Ovary (tissue), 7 donors: ENCODE measurements at regions not wholly inside any gene's neighbourhood (a gene's known extent, or its start where the extent isn't known, plus 50 kb on each side); places are given as distances from the start of the nearest gene placed in this dataset.

ENCODE experiments used
- DNase-seq, 5 donors: peaks; one replicate each; pipeline ENCODE4 v3.0.0-alpha.2; 2019 to 2020
- H3K27ac ChIP-seq, 2 donors: fragments of 200-600 bp; one replicate each; pipeline versions ENCODE4 v1.5.1 to v1.8.0; 2019 to 2022
- H3K27me3 ChIP-seq: fragments of 200-600 bp; one replicate; pipeline ENCODE4 v1.8.0; 2022
- H3K36me3 ChIP-seq: fragments of 200-600 bp; sonication (generic); one replicate; pipeline ENCODE4 v1.5.1; 2019
- H3K4me1 ChIP-seq: one replicate; pipeline ENCODE4 v1.8.1; 2013; ENCODE audit warnings: mild to moderate bottlenecking, moderate library complexity; ENCODE audit not compliant: insufficient read depth
- H3K4me3 ChIP-seq: fragments of 200-600 bp; sonication (generic); one replicate; pipeline ENCODE4 v1.5.1; 2017
- H3K9me3 ChIP-seq, 2 donors: fragments of 200-600 bp in 1 of 2; sonication (generic) in 1 of 2; one replicate each; pipeline versions ENCODE4 v1.5.1 to v1.8.1; 2013 to 2019; ENCODE audit warnings: mild to moderate bottlenecking in 1 of 2, moderate library complexity in 1 of 2
- EP300 ChIP-seq: sonication (generic); formaldehyde crosslinking; IDR thresholded peaks from one replicate; pipeline ENCODE4 v1.6.1; 2017; ENCODE audit warnings: antibody characterized with exemption
- POLR2A ChIP-seq: fragments of 450-650 bp; IDR thresholded peaks from one replicate; pipeline ENCODE4 v1.6.1; 2017; ENCODE audit warnings: antibody characterized with exemption, mild to moderate bottlenecking, moderate library complexity
- WGBS, 3 donors: extraction: QIAGEN DNeasy Blood & Tissue Kit in 1 of 3; methylation state at CpG; one replicate each; pipeline versions ENCODE4 v1.1.5 to v1.1.7; 2013 to 2017; 5-methylcytosine and 5-hydroxymethylcytosine counted together
- intact Hi-C, 4 donors: fragments of 100-400 bp; cut with DNase I; formaldehyde crosslinking; loops; one replicate each; pipeline versions ENCODE4 v1.11.0 to v1.15.1; 2022 to 2023
- TF ChIP-seq, protein P1 (sequence below), 3 donors: fragments of 450-650 bp in 2 of 3; fragments of 200-600 bp in 1 of 3; IDR thresholded peaks; one replicate each; pipeline versions ENCODE4 v1.5.1 to v1.8.0; 2016 to 2022; ENCODE audit warnings: antibody characterized with exemption in 3 of 3, mild to moderate bottlenecking in 1 of 3
- donor health status: DM: no; HTN: no; CAD: no; lungs with moderate emphysema.
- donor health status: DM: no; HTN: no; CAD: no.
- donor health status: Bipolar disorder and iron deficiency.
- donor health status: DM: no; HTN: no; CAD: no.
- donor health status: DM: yes; HTN: yes; CAD: no.

DNA sequence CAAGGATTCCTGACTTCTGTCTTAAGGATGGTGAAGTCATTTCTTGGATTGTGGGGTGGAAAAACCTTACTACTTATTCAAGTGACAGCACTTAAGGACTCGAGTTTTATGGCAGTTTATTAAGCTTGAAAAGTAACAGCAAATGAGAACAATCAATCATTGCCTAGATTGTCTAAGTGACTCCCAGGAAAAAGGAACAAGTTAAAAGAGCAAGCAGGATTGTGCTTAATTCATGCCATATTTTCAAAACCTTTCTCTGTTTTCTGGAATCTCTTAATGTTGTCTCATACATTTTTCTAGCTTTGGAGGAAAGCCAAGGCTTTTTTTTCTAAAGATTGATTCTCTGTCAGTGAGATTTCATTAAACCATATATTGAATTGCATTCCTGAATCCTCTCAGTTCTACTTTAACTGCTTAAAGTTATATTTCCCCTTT is 236.2 kb upstream of the HTR2A start:
- 0 to 12% (median 6%) methylated on average over 1 of the region's 1 CpG for WGBS, 3 donors
- no peaks in the 10 kb centered on the region for H3K36me3 ChIP-seq
- intact Hi-C loops = no loop called here
- H3K27me3 ChIP-seq = no peaks in the 10 kb centered on the region
- no peak overlapping the region for H3K27ac ChIP-seq
- H3K4me3 ChIP-seq = no peak overlapping the region
- no peaks in the 10 kb centered on the region for H3K9me3 ChIP-seq
- no peak for TF ChIP-seq POLR2A
- TF ChIP-seq, protein P1, sequence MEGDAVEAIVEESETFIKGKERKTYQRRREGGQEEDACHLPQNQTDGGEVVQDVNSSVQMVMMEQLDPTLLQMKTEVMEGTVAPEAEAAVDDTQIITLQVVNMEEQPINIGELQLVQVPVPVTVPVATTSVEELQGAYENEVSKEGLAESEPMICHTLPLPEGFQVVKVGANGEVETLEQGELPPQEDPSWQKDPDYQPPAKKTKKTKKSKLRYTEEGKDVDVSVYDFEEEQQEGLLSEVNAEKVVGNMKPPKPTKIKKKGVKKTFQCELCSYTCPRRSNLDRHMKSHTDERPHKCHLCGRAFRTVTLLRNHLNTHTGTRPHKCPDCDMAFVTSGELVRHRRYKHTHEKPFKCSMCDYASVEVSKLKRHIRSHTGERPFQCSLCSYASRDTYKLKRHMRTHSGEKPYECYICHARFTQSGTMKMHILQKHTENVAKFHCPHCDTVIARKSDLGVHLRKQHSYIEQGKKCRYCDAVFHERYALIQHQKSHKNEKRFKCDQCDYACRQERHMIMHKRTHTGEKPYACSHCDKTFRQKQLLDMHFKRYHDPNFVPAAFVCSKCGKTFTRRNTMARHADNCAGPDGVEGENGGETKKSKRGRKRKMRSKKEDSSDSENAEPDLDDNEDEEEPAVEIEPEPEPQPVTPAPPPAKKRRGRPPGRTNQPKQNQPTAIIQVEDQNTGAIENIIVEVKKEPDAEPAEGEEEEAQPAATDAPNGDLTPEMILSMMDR (IDR thresholded peaks at IDR 0.05) = no peak
- TF ChIP-seq EP300 = no peak
- DNase-seq = no peak
- no peaks in the 10 kb centered on the region for H3K4me1 ChIP-seq

DNA sequence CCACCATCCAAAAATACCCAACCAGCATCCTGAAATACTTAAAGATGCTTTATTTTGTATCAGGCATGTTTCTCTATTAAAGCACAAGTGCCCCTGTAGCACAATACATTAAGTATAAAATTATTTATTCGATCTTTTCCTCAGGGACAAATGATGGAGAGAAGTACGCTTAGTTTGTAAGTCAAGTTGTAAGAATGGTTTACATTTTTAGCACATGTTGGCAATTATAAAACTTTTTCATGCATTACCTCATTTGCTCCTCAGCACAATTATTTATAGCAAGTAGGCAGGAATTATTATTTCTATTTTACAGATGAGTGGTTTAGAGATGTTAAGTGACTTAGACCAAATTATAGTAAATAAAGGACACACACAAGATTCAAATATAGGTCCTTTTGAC is 232.6 kb upstream of the HTR2A start:
- Histone ChIP-seq H3K36me3 (no peaks in the 10 kb centered on the region), H3K27ac (no peak overlapping the region), H3K9me3 (no peaks in the 10 kb centered on the region), H3K27me3 (no peaks in the 10 kb centered on the region), H3K4me3 (no peak overlapping the region), H3K4me1 (no peaks in the 10 kb centered on the region)
- TF ChIP-seq EP300 (no peak), POLR2A (no peak)
- TF ChIP-seq, protein P1 (IDR thresholded peaks at IDR 0.05) = no peak
- DNase-seq = no peak
- WGBS, 3 donors = 65 to 87% (median 80%) methylated on average over 2 of the region's 2 CpGs
- intact Hi-C loops = no loop called here

DNA sequence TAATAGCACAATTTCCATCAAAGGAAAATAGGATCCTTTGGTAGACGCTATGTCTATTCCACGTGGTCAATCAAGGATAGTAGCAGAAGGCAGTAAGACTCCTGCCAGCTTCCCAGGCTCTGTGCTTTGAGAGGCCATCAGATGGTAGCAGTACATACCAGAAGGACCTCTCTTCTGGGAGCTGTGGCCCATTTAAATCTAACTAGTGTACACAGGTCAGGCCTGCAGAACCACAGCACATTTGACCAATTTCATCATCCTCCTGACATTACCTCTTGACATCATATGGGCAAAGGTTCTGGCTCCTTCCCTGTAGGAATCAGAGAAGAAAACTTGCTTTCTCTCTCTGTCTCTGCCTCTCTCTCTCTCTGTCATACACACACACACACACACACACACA is 229.6 kb upstream of the HTR2A start:
- Histone ChIP-seq H3K4me3 (no peak overlapping the region), H3K9me3 (no peaks in the 10 kb centered on the region), H3K4me1 (no peaks in the 10 kb centered on the region), H3K27me3 (no peaks in the 10 kb centered on the region), H3K36me3 (no peaks in the 10 kb centered on the region), H3K27ac (no peak overlapping the region)
- intact Hi-C loops = no loop called here
- WGBS, 3 donors = 77 to 91% (median 84%) methylated on average over 2 of the region's 2 CpGs
- no peak for DNase-seq
- TF ChIP-seq EP300 (no peak), POLR2A (no peak)
- TF ChIP-seq, protein P1 (IDR thresholded peaks at IDR 0.05) = no peak

DNA sequence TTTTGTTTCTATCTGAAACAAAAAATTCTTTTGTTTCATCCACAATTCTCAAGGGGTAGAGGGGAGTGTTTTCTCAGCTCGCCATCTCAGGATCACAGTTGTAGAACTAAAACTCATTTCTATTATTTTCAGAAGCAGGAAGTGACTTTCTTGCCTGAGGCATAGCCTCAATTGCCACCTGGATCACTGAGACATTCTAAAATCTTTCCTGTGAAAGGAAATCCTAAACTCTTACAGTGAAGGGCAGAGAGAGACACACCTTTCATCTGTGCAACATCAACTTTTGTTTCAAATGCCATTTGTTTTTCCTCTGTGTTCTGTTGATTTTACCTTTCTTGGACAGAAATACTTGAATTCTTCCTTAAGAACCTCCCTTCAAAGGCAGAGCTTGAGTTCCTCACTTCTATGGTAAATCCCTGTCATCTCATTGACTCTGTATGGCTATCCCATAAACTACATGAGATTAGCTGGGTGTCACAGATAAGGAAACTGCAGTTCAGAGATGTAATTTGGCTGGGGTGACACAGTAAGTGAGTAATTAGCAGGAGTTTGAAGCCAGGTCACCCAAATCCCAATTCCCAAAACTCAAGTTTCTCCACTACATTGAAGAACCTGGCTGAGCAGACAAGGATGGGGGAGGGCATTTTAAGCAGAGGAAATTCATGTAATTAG is 224.4 kb upstream of the HTR2A start:
- Histone ChIP-seq H3K4me3 (no peak overlapping the region), H3K9me3 (no peaks in the 10 kb centered on the region), H3K4me1 (no peaks in the 10 kb centered on the region), H3K27me3 (no peaks in the 10 kb centered on the region), H3K36me3 (no peaks in the 10 kb centered on the region), H3K27ac (no peak overlapping the region)
- intact Hi-C loops = no loop called here
- no peak for TF ChIP-seq EP300
- TF ChIP-seq, protein P1 (IDR thresholded peaks at IDR 0.05) = no peak
- DNase-seq = no peak
- WGBS, 3 donors = 61 to 76% (median 74%) methylated on average over 1 of the region's 1 CpG
